Esophagus muscularis mucosa (tissue), 4 donors: ENCODE measurements at regions not wholly inside any gene's neighbourhood (a gene's known extent, or its start where the extent isn't known, plus 50 kb on each side); places are given as distances from the start of the nearest gene placed in this dataset.

Experiments
- DNase-seq: peaks from one replicate; pipeline ENCODE4 v3.0.0-alpha.2; 2017; ENCODE audit errors: extremely low spot score
- H3K27ac ChIP-seq, 4 donors: fragments of 200-600 bp; sonication (generic); replicated peaks in 1 of 4; 1 replicate in 3 of 4; 2 replicates in 1 of 4; pipeline ENCODE4 v1.5.1; 2016 to 2019; ENCODE audit warnings: mild to moderate bottlenecking in 1 of 4
- H3K27me3 ChIP-seq, 4 donors: fragments of 200-600 bp; sonication (generic); one replicate each; pipeline versions ENCODE4 v1.5.1 to v1.6.0; 2016 to 2019
- H3K36me3 ChIP-seq, 4 donors: fragments of 200-600 bp; sonication (generic); one replicate each; pipeline ENCODE4 v1.5.1; 2016 to 2019
- H3K4me1 ChIP-seq, 4 donors: fragments of 200-600 bp; sonication (generic); one replicate each; pipeline ENCODE4 v1.5.1; 2016 to 2019
- H3K4me3 ChIP-seq, 4 donors: fragments of 200-600 bp; sonication (generic); 1 replicate in 2 of 4; 2 replicates in 2 of 4; pipeline ENCODE4 v1.5.1; 2016 to 2019; ENCODE audit warnings: mild to moderate bottlenecking in 4 of 4, moderate library complexity in 1 of 4
- H3K9me3 ChIP-seq, 4 donors: fragments of 200-600 bp; sonication (generic); 1 replicate in 3 of 4; 2 replicates in 1 of 4; pipeline ENCODE4 v1.5.1; 2016 to 2019
- CTCF ChIP-seq, 3 experiments: fragments of 200-600 bp in 2 of 3; fragments of 450-650 bp in 1 of 3; sonication (generic) in 2 of 3; IDR thresholded peaks; one replicate each; pipeline ENCODE4 v1.5.1; 2017 to 2019; ENCODE audit warnings: antibody characterized with exemption in 3 of 3, mild to moderate bottlenecking in 2 of 3, moderate library complexity in 1 of 3
- EP300 ChIP-seq: sonication (generic); formaldehyde crosslinking; IDR thresholded peaks from one replicate; pipeline ENCODE4 v1.6.1; 2017; ENCODE audit warnings: antibody characterized with exemption
- POLR2A ChIP-seq: fragments of 450-650 bp; IDR thresholded peaks from one replicate; pipeline ENCODE4 v1.6.1; 2017; ENCODE audit warnings: antibody characterized with exemption, moderate library complexity, mild to moderate bottlenecking, low read depth
- POLR2AphosphoS5 ChIP-seq, 2 donors: sonication (generic); formaldehyde crosslinking; IDR thresholded peaks; one replicate each; pipeline ENCODE4 v1.6.1; 2017; ENCODE audit warnings: antibody characterized with exemption in 2 of 2
- WGBS: methylation state at CpG from one replicate; pipeline ENCODE4 v1.1.5; 2018; 5-methylcytosine and 5-hydroxymethylcytosine counted together
- intact Hi-C: fragments of 100-400 bp; cut with DNase I; formaldehyde crosslinking; loops from one replicate; pipeline ENCODE4 v1.15.1; 2023

GRCh38 chr10:120180160-120180559, 276.9 kb upstream of the PLPP4 start:
- DNase-seq: no peak
- intact Hi-C loops: no loop called here
- 82% methylated on average over 3 of the region's 3 CpGs for WGBS

GRCh38 chr10:120181154-120181553, 275.9 kb upstream of the PLPP4 start:
- Histone ChIP-seq H3K9me3 (no peaks in the 10 kb centered on the region), H3K27ac (no peak overlapping the region), H3K4me1 (no peaks in the 10 kb centered on the region), H3K36me3 (no peaks in the 10 kb centered on the region), H3K4me3 (no peak overlapping the region), H3K27me3 (no peaks in the 10 kb centered on the region)
- DNase-seq: no peak
- WGBS: 56% methylated on average over 7 of the region's 8 CpGs
- no peak for TF ChIP-seq CTCF (IDR thresholded peaks at IDR 0.05)
- no peak for TF ChIP-seq POLR2A
- no peak for TF ChIP-seq EP300
- TF ChIP-seq POLR2AphosphoS5 (IDR thresholded peaks at IDR 0.05): no peak
- intact Hi-C loops: no loop called here

More at GRCh38 chr10:120180160-120180559, 276.9 kb upstream of the PLPP4 start:
- Histone ChIP-seq H3K27me3 (no peaks in the 10 kb centered on the region), H3K4me3 (no peak overlapping the region), H3K27ac (no peak overlapping the region), H3K4me1 (no peaks in the 10 kb centered on the region), H3K36me3 (no peaks in the 10 kb centered on the region), H3K9me3 (no peaks in the 10 kb centered on the region)
- no peak for TF ChIP-seq CTCF (IDR thresholded peaks at IDR 0.05)
- no peak for TF ChIP-seq EP300
- TF ChIP-seq POLR2A: no peak
- no peak for TF ChIP-seq POLR2AphosphoS5 (IDR thresholded peaks at IDR 0.05)

- TF ChIP-seq POLR2AphosphoS5 (IDR thresholded peaks at IDR 0.05): no peak
- no peak for TF ChIP-seq CTCF (IDR thresholded peaks at IDR 0.05)
- no peak for TF ChIP-seq EP300
- no peak for TF ChIP-seq POLR2A
- no peaks in the 10 kb centered on the region for H3K4me1 ChIP-seq
- WGBS: 74% methylated on average over 1 of the region's 1 CpG
- H3K27ac ChIP-seq: no peak overlapping the region
- DNase-seq: no peak
- H3K36me3 ChIP-seq: no peaks in the 10 kb centered on the region
- H3K4me3 ChIP-seq: no peak overlapping the region
- intact Hi-C loops: no loop called here
- no peaks in the 10 kb centered on the region for H3K9me3 ChIP-seq
- H3K27me3 ChIP-seq: no peaks in the 10 kb centered on the region
These were observed 274.6 kb upstream of the PLPP4 start for GRCh38 chr10:120182431-120182830.

DNA sequence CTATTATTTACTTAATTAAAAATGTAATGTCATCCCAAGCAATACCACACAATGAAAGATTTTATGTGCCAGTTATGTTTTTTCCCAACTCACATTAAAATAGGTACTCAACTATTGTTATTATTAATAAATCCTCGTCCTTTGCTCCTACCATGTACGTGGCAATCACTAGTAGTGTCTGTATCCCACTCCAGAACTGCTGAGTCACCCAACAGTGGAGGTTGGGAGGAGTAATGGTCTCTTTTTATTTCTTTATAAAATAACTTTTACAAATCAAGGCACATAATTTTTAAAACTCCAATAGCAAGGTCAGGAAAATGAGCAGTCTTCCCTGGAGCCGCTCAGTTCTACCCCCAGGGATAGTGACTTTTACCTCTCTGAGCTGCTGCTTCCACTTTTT, 273.5 kb upstream of the PLPP4 start:
- Histone ChIP-seq H3K27me3 (no peaks in the 10 kb centered on the region), H3K4me3 (no peak overlapping the region), H3K36me3 (no peaks in the 10 kb centered on the region), H3K9me3 (no peaks in the 10 kb centered on the region), H3K27ac (no peak overlapping the region), H3K4me1 (no peaks in the 10 kb centered on the region)
- intact Hi-C loops: no loop called here
- 69% methylated on average over 3 of the region's 3 CpGs for WGBS
- TF ChIP-seq POLR2A: no peak
- no peak for TF ChIP-seq POLR2AphosphoS5 (IDR thresholded peaks at IDR 0.05)
- TF ChIP-seq CTCF (IDR thresholded peaks at IDR 0.05): no peak
- no peak for TF ChIP-seq EP300
- no peak for DNase-seq

- no peaks in the 10 kb centered on the region for H3K27me3 ChIP-seq
- H3K4me3 ChIP-seq: no peak overlapping the region
- no peak overlapping the region for H3K27ac ChIP-seq
- WGBS: 63% methylated on average over 7 of the region's 7 CpGs
- H3K4me1 ChIP-seq: no peaks in the 10 kb centered on the region
- H3K36me3 ChIP-seq: no peaks in the 10 kb centered on the region
- TF ChIP-seq POLR2A (no peak), CTCF (IDR thresholded peaks at IDR 0.05) (no peak)
- no peak for DNase-seq
- no peaks in the 10 kb centered on the region for H3K9me3 ChIP-seq
- intact Hi-C loops: no loop called here
These were observed 272.3 kb upstream of the PLPP4 start for GRCh38 chr10:120184547-120185337.
